Central memory CD8-positive, alpha-beta T cell (primary cell): ENCODE measurements at regions not wholly inside any gene's neighbourhood (a gene's known extent, or its start where the extent isn't known, plus 50 kb on each side); places are given as distances from the start of the nearest gene placed in this dataset.

Source experiments
- ATAC-seq: fragments of 150-1000 bp; cut with Tn5 transposase; replicated peaks from 2 replicates; pipeline ENCODE4 v1.10.0; 2022; ENCODE audit warnings: mild to moderate bottlenecking, moderate FRiP score, moderate number of reproducible peaks; ENCODE audit not compliant: poor library complexity, severe bottlenecking; ENCODE audit errors: extremely low read depth
- DNase-seq, 2 donors: peaks; one replicate each; pipeline ENCODE4 v3.0.0; 2021; ENCODE audit warnings: low spot score in 2 of 2
- H3K27ac Mint-ChIP-seq: one replicate; pipeline ENCODE4 v1.8.0; 2022; ENCODE audit warnings: low read depth, mild to moderate bottlenecking, moderate library complexity, mixed read lengths
- H3K27me3 Mint-ChIP-seq: one replicate; pipeline ENCODE4 v1.8.0; 2022; ENCODE audit warnings: mixed read lengths
- H3K36me3 Mint-ChIP-seq: one replicate; pipeline ENCODE4 v1.8.0; 2022; ENCODE audit warnings: mild to moderate bottlenecking, moderate library complexity, mixed read lengths; ENCODE audit not compliant: insufficient read depth
- H3K4me1 Mint-ChIP-seq: one replicate; pipeline ENCODE4 v1.8.0; 2022; ENCODE audit warnings: mixed read lengths
- H3K4me3 Mint-ChIP-seq: one replicate; pipeline ENCODE4 v1.8.0; 2022; ENCODE audit warnings: mild to moderate bottlenecking, moderate library complexity, mixed read lengths
- H3K9me3 Mint-ChIP-seq: one replicate; pipeline ENCODE4 v1.8.0; 2022; ENCODE audit warnings: mixed read lengths

- H3K4me1 Mint-ChIP-seq: no peaks in the 10 kb centered on the region
- ATAC-seq (no peak), DNase-seq (no peak)
- no peaks in the 10 kb centered on the region for H3K36me3 Mint-ChIP-seq
- H3K27me3 Mint-ChIP-seq: peaks cover 33% of the 10 kb centered on the region
- no peak overlapping the region for H3K27ac Mint-ChIP-seq
- no peak overlapping the region for H3K4me3 Mint-ChIP-seq
- no peaks in the 10 kb centered on the region for H3K9me3 Mint-ChIP-seq
Observed at GRCh38 chr5:72658761-72659540, 151.7 kb upstream of the ZNF366 start.

GRCh38 chr5:72658161-72658560, 151.0 kb upstream of the ZNF366 start:
- H3K4me1 Mint-ChIP-seq: no peaks in the 10 kb centered on the region
- no peak overlapping the region for H3K27ac Mint-ChIP-seq
- ATAC-seq: no peak
- H3K27me3 Mint-ChIP-seq: peaks cover 25% of the 10 kb centered on the region
- no peak for DNase-seq
- no peaks in the 10 kb centered on the region for H3K9me3 Mint-ChIP-seq
- H3K36me3 Mint-ChIP-seq: no peaks in the 10 kb centered on the region
- H3K4me3 Mint-ChIP-seq: no peak overlapping the region

DNA sequence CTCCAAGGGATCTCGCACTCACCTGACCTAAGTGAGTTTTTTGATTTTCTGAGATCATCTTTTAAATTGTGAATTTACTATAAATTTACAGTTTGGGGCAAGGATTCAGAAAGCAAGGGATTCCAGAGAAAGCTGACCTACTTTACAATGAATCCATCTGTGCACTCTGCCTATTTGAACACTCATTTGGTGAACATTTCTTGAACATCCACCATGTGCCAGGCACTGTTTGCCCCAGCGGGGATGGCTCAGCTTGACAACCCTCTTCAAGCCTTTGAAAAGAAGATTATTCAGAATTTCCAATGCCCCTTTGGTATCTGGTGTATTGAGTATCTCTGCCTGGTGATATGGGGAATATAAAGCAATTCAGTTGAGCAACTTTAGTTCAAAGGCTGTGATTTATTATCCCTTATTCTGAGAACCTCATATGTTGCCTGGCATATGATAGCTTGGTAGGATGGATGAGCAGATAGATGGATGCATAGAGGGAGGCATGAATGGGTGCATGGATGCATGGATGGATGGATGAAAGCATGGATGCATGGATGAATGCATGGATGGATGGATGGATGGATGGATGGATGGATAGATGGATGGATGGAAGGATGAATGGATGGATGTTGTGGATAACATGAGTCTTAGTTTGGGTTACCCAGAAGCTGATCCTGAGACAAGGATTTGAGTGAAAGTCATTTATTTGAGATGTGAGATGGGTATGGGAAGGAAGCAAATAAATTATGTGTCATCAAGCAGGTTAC, 149.7 kb upstream of the ZNF366 start:
- no peak for ATAC-seq
- DNase-seq: no peak
- Mint-ChIP-seq H3K9me3 (no peaks in the 10 kb centered on the region), H3K4me1 (no peaks in the 10 kb centered on the region), H3K4me3 (no peak overlapping the region), H3K36me3 (no peaks in the 10 kb centered on the region), H3K27ac (no peak overlapping the region), H3K27me3 (peaks cover 21% of the 10 kb centered on the region)

DNA sequence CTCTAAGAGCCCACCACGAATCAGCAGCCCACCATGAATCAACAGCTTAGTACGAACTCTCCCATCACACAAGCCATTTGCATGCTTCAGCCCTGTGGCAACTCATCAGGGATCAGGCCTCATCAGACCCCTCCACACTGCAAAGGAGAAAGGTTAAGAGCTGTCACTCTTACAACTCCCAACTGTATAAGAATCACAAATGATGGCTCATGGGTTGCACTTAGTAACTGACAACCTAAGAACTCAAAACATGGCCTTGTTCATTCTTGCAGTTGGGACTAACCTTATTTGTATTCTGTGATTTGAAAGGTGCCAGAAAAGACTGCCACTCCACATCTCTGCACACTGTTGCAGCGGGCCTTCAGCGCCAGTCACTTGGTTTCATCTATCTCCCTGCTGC, 149.1 kb upstream of the ZNF366 start:
- DNase-seq: no peak
- Mint-ChIP-seq H3K27me3 (peaks cover 26% of the 10 kb centered on the region), H3K4me1 (no peaks in the 10 kb centered on the region), H3K36me3 (no peaks in the 10 kb centered on the region), H3K4me3 (no peak overlapping the region), H3K9me3 (no peaks in the 10 kb centered on the region), H3K27ac (no peak overlapping the region)
- ATAC-seq: no peak

DNA sequence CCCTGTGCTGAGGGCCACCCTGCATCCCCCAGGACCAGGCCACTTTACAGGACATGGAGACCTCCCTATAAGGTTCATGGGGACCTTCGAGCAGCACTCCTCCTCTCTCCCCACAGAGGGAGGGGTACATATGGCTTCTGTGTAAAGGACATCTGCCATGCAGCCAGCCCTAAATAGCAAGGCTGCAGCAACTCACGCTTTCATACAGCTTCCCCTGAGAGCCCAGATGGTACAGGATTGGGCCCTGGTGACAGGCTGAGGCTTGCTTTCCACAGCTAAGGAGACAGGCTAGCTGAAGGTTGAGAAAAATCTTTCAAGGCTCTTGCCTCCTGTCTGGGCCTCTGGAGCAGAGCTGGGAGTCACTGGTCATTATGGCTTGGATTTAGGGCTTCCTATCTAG, 147.0 kb upstream of the ZNF366 start:
- H3K27ac Mint-ChIP-seq: no peak overlapping the region
- no peak overlapping the region for H3K4me3 Mint-ChIP-seq
- ATAC-seq (no peak), DNase-seq (no peak)
- H3K27me3 Mint-ChIP-seq: peaks cover 22% of the 10 kb centered on the region
- no peaks in the 10 kb centered on the region for H3K9me3 Mint-ChIP-seq
- no peaks in the 10 kb centered on the region for H3K36me3 Mint-ChIP-seq
- H3K4me1 Mint-ChIP-seq: no peaks in the 10 kb centered on the region

DNA sequence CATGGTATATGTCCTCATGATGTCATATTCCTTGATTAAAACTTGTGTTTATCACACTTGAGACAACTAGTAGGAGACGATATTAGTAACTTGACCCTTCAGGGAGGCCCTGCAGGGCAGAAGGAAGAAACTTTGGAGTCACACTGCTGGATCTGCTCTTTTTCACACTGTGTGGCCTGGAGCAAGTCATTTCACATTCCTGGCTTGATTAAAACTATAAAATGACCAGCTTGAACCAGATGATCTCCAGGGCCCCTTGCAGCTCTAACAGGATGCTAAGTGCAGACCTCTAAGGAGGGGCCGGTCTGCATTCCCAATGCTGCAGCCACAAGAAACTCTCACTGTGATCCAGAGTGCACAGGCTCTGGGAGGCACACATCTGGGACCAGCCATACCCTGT, 146.4 kb upstream of the ZNF366 start:
- Mint-ChIP-seq H3K27me3 (peaks cover 16% of the 10 kb centered on the region), H3K36me3 (no peaks in the 10 kb centered on the region), H3K4me3 (no peak overlapping the region), H3K27ac (no peak overlapping the region), H3K9me3 (no peaks in the 10 kb centered on the region), H3K4me1 (no peaks in the 10 kb centered on the region)
- DNase-seq: no peak
- ATAC-seq: no peak

GRCh38 chr5:72651779-72652178, 144.6 kb upstream of the ZNF366 start:
- no peaks in the 10 kb centered on the region for H3K4me1 Mint-ChIP-seq
- H3K4me3 Mint-ChIP-seq: no peak overlapping the region
- peaks cover 16% of the 10 kb centered on the region for H3K27me3 Mint-ChIP-seq
- no peak overlapping the region for H3K27ac Mint-ChIP-seq
- ATAC-seq (no peak), DNase-seq (no peak)
- H3K36me3 Mint-ChIP-seq: no peaks in the 10 kb centered on the region
- H3K9me3 Mint-ChIP-seq: no peaks in the 10 kb centered on the region

GRCh38 chr5:72651109-72651508, 143.9 kb upstream of the ZNF366 start:
- no peaks in the 10 kb centered on the region for H3K9me3 Mint-ChIP-seq
- no peak for ATAC-seq
- H3K4me3 Mint-ChIP-seq: no peak overlapping the region
- H3K27ac Mint-ChIP-seq: no peak overlapping the region
- no peaks in the 10 kb centered on the region for H3K4me1 Mint-ChIP-seq
- no peaks in the 10 kb centered on the region for H3K36me3 Mint-ChIP-seq
- no peak for DNase-seq
- H3K27me3 Mint-ChIP-seq: peaks cover 16% of the 10 kb centered on the region

DNA sequence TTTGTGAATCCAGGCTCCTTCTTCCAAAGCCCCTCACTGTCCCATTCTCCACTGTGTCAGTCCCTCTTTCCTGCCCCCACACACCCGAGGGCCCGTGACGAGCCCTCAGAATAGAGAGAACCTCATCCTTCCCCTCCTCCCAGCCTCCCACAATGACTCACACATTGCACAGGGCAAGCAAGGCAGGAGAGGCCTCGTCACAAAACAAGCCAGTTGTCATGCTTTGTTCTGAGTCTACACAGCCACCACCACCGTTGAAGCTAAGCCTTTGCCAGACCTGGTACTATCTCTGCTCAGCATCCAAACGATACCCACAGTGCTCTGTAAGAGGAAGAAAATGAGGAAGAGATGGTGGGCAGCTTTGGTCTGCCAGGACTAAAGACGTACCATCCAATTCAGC, 142.2 kb upstream of the ZNF366 start:
- ATAC-seq: no peak
- no peaks in the 10 kb centered on the region for H3K4me1 Mint-ChIP-seq
- no peak overlapping the region for H3K4me3 Mint-ChIP-seq
- H3K27ac Mint-ChIP-seq: no peak overlapping the region
- H3K9me3 Mint-ChIP-seq: no peaks in the 10 kb centered on the region
- no peaks in the 10 kb centered on the region for H3K36me3 Mint-ChIP-seq
- no peak for DNase-seq
- H3K27me3 Mint-ChIP-seq: peaks cover 16% of the 10 kb centered on the region

- H3K4me1 Mint-ChIP-seq: no peaks in the 10 kb centered on the region
- DNase-seq (no peak), ATAC-seq (no peak)
- H3K27ac Mint-ChIP-seq: no peak overlapping the region
- peaks cover 16% of the 10 kb centered on the region for H3K27me3 Mint-ChIP-seq
- H3K36me3 Mint-ChIP-seq: no peaks in the 10 kb centered on the region
- no peak overlapping the region for H3K4me3 Mint-ChIP-seq
- no peaks in the 10 kb centered on the region for H3K9me3 Mint-ChIP-seq
Observed at GRCh38 chr5:72648480-72648879, 141.3 kb upstream of the ZNF366 start.

DNA sequence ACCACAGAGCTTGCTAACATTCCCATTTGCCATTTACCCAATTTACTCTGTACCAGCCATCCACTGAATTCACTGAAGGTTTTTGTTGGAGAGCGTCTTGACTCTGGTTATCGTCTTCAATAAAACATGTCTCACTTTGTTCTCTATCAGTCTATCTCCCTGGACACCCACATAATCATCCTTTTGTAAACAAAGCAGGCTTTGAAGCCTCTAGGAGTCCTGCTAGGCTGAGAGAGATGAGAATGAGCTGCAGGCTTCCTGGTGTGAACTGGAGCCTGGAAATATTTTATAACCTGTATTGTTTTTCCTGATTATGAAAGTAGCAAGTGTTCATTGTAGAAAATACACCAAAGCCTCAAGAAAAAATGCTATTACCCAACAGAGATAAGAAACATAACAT, 140.6 kb upstream of the ZNF366 start:
- DNase-seq (no peak), ATAC-seq (no peak)
- Mint-ChIP-seq H3K4me3 (no peak overlapping the region), H3K27ac (no peak overlapping the region), H3K27me3 (peaks cover 16% of the 10 kb centered on the region), H3K4me1 (no peaks in the 10 kb centered on the region), H3K36me3 (no peaks in the 10 kb centered on the region), H3K9me3 (no peaks in the 10 kb centered on the region)

- peaks cover 3% of the 10 kb centered on the region for H3K27me3 Mint-ChIP-seq
- DNase-seq (no peak), ATAC-seq (no peak)
- H3K36me3 Mint-ChIP-seq: no peaks in the 10 kb centered on the region
- no peak overlapping the region for H3K27ac Mint-ChIP-seq
- H3K4me3 Mint-ChIP-seq: no peak overlapping the region
- no peaks in the 10 kb centered on the region for H3K4me1 Mint-ChIP-seq
- H3K9me3 Mint-ChIP-seq: no peaks in the 10 kb centered on the region
Observed at GRCh38 chr5:72646246-72646866, 139.1 kb upstream of the ZNF366 start.
